ENCODE measurements at regions not wholly inside any gene's neighbourhood (a gene's known extent, or its start where the extent isn't known, plus 50 kb on each side); places are given as distances from the start of the nearest gene placed in this dataset.
"Not testable (repeated sequence)": the region's sequence is repeated elsewhere in the genome, so short reads cannot be mapped to it uniquely, and the experiment has no call there.

DNA sequence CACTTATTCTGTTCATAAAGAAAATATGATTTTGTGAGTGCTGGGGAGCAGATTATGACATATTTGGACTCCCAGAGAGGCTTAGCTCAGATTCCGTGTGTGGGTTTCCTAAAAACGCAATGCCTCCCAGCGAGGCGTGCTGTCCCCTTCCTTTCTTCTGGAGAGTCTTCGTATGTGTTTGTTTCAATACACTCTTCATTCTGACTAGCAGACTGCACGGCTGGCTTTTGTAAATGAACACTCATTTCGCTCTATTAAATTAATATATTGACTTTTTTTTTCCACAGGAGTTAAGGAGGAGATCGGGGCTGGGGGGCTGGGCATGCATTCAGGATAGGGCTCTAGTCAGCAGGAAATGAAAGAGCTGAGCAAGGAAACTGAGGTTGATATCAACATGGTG is 102.3 kb downstream of the KBTBD2 start:
- H3K9me3 Mint-ChIP-seq (ENCODE audit: low read depth); H3K27me3 Mint-ChIP-seq (ENCODE audit: low read depth); DNase-seq (ENCODE audit: low spot score); H3K36me3 Mint-ChIP-seq (ENCODE audit: low read depth); H3K4me3 Mint-ChIP-seq (ENCODE audit: unreplicated experiment): not testable (repeated sequence)
- peaks cover 33% of the 10 kb centered on the region for H3K4me1 Mint-ChIP-seq (ENCODE audit: low read depth)
- peak overlapping the region; percentile 62 for H3K27ac Mint-ChIP-seq (ENCODE audit: unreplicated experiment)

DNA sequence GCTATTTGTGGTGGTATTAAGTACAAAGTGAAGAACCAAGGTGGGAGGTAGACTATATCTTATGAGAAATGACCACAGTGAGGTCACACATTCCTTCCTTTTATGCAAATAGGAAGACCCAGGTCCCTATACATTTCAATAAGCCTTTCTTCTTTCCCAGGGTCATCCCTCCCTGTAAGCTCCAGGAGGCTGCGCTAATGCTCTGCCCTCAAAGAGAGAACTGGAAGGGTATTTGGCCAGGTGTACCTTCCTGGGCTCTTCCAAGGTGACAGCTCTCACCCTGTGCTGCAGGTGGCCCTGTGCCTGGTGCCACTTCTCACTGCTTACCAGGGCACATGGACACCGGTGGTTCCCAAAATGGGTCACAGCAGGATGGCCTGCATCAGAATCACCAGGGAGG is 103.4 kb downstream of the KBTBD2 start:
- DNase-seq (ENCODE audit: low spot score); H3K4me3 Mint-ChIP-seq (ENCODE audit: unreplicated experiment); H3K9me3 Mint-ChIP-seq (ENCODE audit: low read depth); H3K27me3 Mint-ChIP-seq (ENCODE audit: low read depth); H3K36me3 Mint-ChIP-seq (ENCODE audit: low read depth): not testable (repeated sequence)
- Mint-ChIP-seq H3K4me1 (ENCODE audit: low read depth) (peaks cover 33% of the 10 kb centered on the region), H3K27ac (ENCODE audit: unreplicated experiment) (peak overlapping the region; percentile 90)

DNA sequence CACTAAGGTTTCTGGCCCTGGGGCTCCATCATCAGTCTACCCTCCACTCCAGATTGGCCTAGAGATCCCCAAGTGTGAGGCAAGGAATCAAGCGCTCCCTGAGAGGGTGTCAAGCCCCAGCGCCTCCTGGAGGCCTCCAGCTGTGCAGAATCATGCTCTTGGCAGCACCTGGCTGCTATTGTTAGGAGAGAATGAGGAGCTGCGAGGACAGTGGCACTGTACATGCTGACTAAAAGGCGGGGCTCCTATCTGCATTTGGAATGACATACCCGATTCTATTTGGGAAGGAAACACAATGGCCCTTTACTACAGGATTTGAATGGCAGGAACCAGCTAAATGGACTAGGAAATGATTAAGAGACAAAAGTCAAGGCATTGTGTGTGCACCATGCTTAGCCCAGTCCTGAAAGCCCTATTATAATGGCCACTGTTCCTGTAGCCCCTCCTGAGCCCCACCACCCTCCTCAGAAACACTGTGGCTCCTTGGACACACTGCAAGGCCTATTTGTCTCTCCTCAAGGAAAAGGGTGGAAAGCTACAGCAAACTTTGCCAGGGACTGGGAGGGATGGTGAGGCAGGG is 106.1 kb downstream of the KBTBD2 start:
- DNase-seq (ENCODE audit: low spot score); H3K9me3 Mint-ChIP-seq (ENCODE audit: low read depth); H3K27ac Mint-ChIP-seq (ENCODE audit: unreplicated experiment); H3K36me3 Mint-ChIP-seq (ENCODE audit: low read depth); H3K27me3 Mint-ChIP-seq (ENCODE audit: low read depth); H3K4me3 Mint-ChIP-seq (ENCODE audit: unreplicated experiment): not testable (repeated sequence)
- H3K4me1 Mint-ChIP-seq (ENCODE audit: low read depth), result peaks cover 24% of the 10 kb centered on the region

DNA sequence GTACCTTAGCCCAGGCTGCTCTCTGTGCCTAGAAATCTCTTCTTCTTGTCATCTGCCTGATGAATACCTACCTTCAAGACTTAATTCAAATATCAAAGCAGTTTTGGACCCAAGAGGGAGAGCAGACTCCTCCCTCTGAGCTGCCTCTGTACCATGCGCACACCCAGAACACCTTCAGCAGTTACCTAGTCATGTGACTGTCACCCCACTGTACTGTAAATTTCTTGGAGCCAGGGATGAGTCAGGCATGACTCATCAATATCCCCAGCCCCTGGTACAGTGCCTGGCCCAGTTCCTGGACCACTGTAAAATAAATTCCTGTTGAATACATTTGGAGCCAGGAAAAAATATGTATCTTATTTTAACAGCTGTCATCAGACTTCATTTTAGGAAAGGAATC is 111.7 kb downstream of the KBTBD2 start:
- not testable (repeated sequence) for H3K36me3 Mint-ChIP-seq (ENCODE audit: low read depth); DNase-seq (ENCODE audit: low spot score); H3K27me3 Mint-ChIP-seq (ENCODE audit: low read depth); H3K9me3 Mint-ChIP-seq (ENCODE audit: low read depth); H3K4me3 Mint-ChIP-seq (ENCODE audit: unreplicated experiment)
- Mint-ChIP-seq H3K27ac (ENCODE audit: unreplicated experiment) (peak overlapping the region; percentile 80), H3K4me1 (ENCODE audit: low read depth) (peaks cover 11% of the 10 kb centered on the region)

DNA sequence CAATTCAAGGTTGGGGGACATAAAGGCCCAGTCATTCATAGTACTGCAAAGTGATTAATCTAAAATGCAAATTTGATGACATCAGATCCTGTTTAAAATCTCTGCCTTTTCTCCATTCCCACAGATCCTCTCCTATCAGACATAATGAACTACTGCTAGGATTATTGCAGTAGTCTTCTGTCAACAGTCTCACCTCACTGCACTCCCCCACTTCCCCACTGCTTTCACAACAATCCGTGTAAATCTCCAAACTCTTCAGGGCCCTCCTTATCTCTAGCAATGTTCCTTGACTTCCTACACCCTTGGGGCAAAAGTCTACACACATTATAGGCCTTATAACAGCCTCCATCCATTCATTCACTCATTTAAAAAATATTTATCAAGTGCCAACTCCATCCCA is 112.4 kb downstream of the KBTBD2 start:
- DNase-seq (ENCODE audit: low spot score), result no peak
- Mint-ChIP-seq H3K27ac (ENCODE audit: unreplicated experiment) (no peak overlapping the region), H3K9me3 (ENCODE audit: low read depth) (no peaks in the 10 kb centered on the region), H3K36me3 (ENCODE audit: low read depth) (no peaks in the 10 kb centered on the region), H3K27me3 (ENCODE audit: low read depth) (no peaks in the 10 kb centered on the region), H3K4me1 (ENCODE audit: low read depth) (peaks cover 11% of the 10 kb centered on the region), H3K4me3 (ENCODE audit: unreplicated experiment) (no peak overlapping the region)
- TF ChIP-seq, protein P1, sequence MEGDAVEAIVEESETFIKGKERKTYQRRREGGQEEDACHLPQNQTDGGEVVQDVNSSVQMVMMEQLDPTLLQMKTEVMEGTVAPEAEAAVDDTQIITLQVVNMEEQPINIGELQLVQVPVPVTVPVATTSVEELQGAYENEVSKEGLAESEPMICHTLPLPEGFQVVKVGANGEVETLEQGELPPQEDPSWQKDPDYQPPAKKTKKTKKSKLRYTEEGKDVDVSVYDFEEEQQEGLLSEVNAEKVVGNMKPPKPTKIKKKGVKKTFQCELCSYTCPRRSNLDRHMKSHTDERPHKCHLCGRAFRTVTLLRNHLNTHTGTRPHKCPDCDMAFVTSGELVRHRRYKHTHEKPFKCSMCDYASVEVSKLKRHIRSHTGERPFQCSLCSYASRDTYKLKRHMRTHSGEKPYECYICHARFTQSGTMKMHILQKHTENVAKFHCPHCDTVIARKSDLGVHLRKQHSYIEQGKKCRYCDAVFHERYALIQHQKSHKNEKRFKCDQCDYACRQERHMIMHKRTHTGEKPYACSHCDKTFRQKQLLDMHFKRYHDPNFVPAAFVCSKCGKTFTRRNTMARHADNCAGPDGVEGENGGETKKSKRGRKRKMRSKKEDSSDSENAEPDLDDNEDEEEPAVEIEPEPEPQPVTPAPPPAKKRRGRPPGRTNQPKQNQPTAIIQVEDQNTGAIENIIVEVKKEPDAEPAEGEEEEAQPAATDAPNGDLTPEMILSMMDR (IDR thresholded peaks at IDR 0.05), result no peak

DNA sequence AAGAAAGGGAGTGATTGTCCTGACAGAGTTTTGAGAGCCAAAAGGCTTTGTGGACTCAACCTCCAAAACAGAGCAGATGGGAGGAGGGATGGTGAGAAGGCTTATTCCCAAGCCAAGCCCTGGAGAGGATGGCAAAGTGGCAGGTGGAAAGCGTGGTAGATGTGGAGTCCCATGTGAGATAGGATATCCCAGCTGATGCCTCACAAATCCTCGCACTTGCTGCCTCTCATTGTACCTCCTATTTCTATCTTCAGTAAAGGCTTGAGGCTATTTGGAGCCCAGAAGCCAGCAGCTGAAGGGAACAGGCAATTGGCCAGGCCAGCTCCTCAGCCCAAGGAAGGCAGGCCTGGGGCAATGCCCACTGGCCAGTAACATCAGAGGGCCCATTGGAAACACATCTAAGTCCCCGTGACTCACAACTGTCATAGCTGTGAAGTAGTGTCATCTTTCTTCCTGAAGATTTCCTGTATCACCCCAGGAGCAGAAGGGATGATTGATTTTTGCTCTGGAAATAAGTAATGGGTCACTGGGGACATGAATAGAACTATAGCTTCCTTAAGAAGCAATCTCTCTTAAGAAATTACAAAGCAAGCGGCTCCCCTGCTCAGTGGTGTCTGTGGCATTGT is 114.4 kb downstream of the KBTBD2 start:
- H3K9me3 Mint-ChIP-seq (ENCODE audit: low read depth); H3K4me3 Mint-ChIP-seq (ENCODE audit: unreplicated experiment); H3K36me3 Mint-ChIP-seq (ENCODE audit: low read depth); DNase-seq (ENCODE audit: low spot score); H3K27me3 Mint-ChIP-seq (ENCODE audit: low read depth); H3K27ac Mint-ChIP-seq (ENCODE audit: unreplicated experiment): not testable (repeated sequence)
- H3K4me1 Mint-ChIP-seq (ENCODE audit: low read depth), result peaks cover 11% of the 10 kb centered on the region

DNA sequence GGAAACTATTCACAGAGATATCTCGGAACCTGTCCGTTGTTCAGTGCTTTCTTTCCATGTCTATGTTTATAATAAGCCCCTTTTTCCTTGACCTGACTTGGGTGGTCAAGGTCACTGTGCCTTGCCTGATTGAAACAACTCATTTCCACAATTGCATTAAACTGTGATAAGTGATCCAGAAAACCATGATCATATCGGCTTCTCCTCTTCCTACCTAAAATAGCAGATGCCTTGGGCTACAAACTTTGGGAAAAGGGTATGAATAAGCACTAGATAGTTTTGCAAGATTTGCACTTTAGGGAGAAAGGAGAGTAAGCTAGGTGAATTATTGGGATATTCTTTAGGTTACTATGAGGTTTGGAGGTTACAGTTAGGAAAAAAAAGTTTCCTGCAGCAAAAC is 115.2 kb downstream of the KBTBD2 start:
- not testable (repeated sequence) for H3K36me3 Mint-ChIP-seq (ENCODE audit: low read depth); H3K27me3 Mint-ChIP-seq (ENCODE audit: low read depth); DNase-seq (ENCODE audit: low spot score); H3K9me3 Mint-ChIP-seq (ENCODE audit: low read depth); H3K27ac Mint-ChIP-seq (ENCODE audit: unreplicated experiment); H3K4me3 Mint-ChIP-seq (ENCODE audit: unreplicated experiment)
- peaks cover 11% of the 10 kb centered on the region for H3K4me1 Mint-ChIP-seq (ENCODE audit: low read depth)

DNA sequence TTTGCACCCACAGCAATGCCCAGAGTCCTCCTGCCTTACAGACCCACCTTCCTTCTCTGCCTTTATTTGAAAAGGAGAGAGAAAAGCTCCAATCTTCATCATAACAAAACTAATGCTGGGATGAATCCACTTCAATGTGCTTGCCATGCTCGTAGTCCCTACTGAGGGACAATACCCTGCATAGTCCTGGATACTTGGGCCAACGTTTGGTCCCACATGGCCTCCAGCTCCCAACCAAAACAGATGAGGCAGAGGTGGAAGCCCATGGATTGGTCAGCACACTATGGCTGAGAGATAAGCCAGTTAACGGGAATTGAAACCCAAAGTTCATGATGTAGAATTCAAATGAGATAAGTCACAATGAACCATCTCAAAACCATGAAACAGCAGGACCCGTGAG is 115.8 kb downstream of the KBTBD2 start:
- not testable (repeated sequence) for H3K9me3 Mint-ChIP-seq (ENCODE audit: low read depth); H3K4me3 Mint-ChIP-seq (ENCODE audit: unreplicated experiment)

DNA sequence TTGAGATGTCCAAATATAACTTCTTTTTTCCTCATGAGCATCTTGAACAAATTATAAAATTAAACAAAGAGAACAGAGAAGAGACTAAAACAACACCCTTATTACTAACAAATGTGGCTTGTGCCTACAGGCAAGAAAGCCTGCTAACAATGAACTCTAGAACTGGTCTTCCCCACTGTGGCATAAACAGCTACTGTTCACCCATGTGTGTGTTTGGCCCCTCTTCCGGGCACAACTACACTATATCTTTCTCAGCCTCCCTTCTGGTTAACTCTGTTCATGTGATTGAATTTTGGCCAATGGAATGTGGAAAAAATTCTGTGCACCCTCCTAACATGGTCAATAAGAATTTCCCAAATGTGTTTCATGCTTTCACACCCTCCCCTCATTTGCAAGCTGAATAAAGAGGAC is 117.0 kb downstream of the KBTBD2 start:
- TF ChIP-seq, protein P1 (IDR thresholded peaks at IDR 0.05), result no peak
- Mint-ChIP-seq H3K27me3 (ENCODE audit: low read depth) (no peaks in the 10 kb centered on the region), H3K9me3 (ENCODE audit: low read depth) (peaks cover 7% of the 10 kb centered on the region), H3K36me3 (ENCODE audit: low read depth) (peaks cover 2% of the 10 kb centered on the region), H3K27ac (ENCODE audit: unreplicated experiment) (no peak overlapping the region), H3K4me1 (ENCODE audit: low read depth) (no peaks in the 10 kb centered on the region), H3K4me3 (ENCODE audit: unreplicated experiment) (no peak overlapping the region)
- no peak for DNase-seq (ENCODE audit: low spot score)

More for the DNA sequence above, 115.8 kb downstream of the KBTBD2 start:
- H3K36me3 Mint-ChIP-seq (ENCODE audit: low read depth); DNase-seq (ENCODE audit: low spot score); H3K27ac Mint-ChIP-seq (ENCODE audit: unreplicated experiment); H3K27me3 Mint-ChIP-seq (ENCODE audit: low read depth): not testable (repeated sequence)
- peaks cover 10% of the 10 kb centered on the region for H3K4me1 Mint-ChIP-seq (ENCODE audit: low read depth)

DNA sequence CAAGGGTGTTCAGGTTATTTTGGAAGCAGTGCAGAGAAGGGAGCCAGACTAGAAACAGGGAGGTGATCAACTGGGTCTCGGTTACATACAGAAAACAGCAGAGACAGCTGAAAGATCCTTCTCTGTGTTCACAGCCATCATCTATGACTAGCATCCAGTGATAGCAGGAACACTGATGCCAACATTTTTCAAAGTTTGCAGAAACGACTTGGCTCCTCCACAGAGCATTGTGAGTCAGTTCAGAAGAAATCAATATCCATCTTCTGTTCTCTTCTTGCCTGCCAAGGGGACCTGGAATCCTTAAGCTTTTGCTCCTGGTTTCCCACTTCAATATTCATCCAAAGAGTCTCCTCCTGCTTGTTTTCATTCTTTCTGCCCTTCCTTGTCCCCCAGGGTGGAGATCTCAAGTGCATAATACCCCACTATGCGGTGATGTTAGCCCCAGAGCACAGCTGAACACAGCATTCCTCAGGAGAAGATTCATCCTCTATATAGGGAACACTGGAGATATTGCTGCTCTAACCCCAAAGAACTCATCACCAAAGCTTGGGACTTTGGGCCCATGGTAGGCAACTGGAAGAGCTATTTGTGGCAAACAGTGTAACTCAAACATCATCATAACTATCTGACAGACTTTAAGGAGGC is 122.6 kb downstream of the KBTBD2 start:
- H3K27ac Mint-ChIP-seq (ENCODE audit: unreplicated experiment), result not testable (repeated sequence)

DNA sequence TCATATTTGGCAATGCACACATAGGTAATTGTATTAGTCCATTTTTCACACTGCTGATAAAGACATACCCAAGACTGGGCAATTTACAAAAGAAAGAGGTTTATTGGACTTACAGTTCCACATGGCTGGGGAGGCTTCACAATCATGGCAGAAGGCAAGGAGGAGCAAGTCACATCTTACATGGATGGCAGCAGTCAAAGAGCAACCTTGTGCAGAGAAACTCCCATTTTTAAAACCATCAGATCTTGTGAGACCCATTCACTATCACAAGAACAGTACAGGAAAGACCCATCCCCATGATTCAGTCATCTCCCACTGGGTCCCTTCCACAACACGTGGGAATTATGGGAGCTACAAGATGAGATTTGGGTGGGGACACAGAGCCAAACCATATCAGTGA is 123.2 kb downstream of the KBTBD2 start:
- not testable (repeated sequence) for H3K27ac Mint-ChIP-seq (ENCODE audit: unreplicated experiment); H3K4me1 Mint-ChIP-seq (ENCODE audit: low read depth); H3K36me3 Mint-ChIP-seq (ENCODE audit: low read depth); H3K9me3 Mint-ChIP-seq (ENCODE audit: low read depth); H3K27me3 Mint-ChIP-seq (ENCODE audit: low read depth); H3K4me3 Mint-ChIP-seq (ENCODE audit: unreplicated experiment); DNase-seq (ENCODE audit: low spot score)

More for the DNA sequence above, 122.6 kb downstream of the KBTBD2 start:
- DNase-seq (ENCODE audit: low spot score); H3K4me1 Mint-ChIP-seq (ENCODE audit: low read depth); H3K9me3 Mint-ChIP-seq (ENCODE audit: low read depth); H3K36me3 Mint-ChIP-seq (ENCODE audit: low read depth); H3K27me3 Mint-ChIP-seq (ENCODE audit: low read depth); H3K4me3 Mint-ChIP-seq (ENCODE audit: unreplicated experiment): not testable (repeated sequence)
